B cell (primary cell): ENCODE measurements at regions not wholly inside any gene's neighbourhood (a gene's known extent, or its start where the extent isn't known, plus 50 kb on each side); places are given as distances from the start of the nearest gene placed in this dataset.

ENCODE experiments used
- EZH2 ChIP-seq: IDR thresholded peaks from 2 replicates; pipeline ENCODE4 v1.6.1; 2012; ENCODE audit warnings: borderline replicate concordance, low read depth, mild to moderate bottlenecking, moderate library complexity, low read length; ENCODE audit not compliant: insufficient read depth, poor library complexity, severe bottlenecking
- TF ChIP-seq, protein P1 (sequence below): fragments of 200-600 bp; IDR thresholded peaks from one replicate; pipeline ENCODE4 v1.8.0; 2022; ENCODE audit warnings: antibody characterized with exemption, mild to moderate bottlenecking

DNA sequence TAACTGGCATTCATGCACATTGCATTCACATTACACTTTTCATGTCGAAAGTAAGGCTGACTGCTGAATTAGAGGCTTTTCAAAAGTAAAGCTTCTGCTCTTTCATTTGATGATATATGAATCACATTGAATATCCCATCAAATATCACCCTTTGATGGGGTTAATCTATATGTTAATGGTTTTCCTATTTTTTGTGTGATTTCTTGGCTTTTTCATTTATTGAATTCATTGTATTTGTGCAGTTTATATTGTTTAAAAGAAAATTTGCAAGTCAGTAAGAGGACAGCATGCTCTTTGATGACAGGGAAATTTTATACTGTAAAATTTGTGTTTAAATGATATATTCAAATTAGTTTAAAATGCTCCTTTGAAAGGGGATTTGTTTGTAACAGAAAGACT, 344.1 kb downstream of the PCDH10 start:
- TF ChIP-seq, protein P1, sequence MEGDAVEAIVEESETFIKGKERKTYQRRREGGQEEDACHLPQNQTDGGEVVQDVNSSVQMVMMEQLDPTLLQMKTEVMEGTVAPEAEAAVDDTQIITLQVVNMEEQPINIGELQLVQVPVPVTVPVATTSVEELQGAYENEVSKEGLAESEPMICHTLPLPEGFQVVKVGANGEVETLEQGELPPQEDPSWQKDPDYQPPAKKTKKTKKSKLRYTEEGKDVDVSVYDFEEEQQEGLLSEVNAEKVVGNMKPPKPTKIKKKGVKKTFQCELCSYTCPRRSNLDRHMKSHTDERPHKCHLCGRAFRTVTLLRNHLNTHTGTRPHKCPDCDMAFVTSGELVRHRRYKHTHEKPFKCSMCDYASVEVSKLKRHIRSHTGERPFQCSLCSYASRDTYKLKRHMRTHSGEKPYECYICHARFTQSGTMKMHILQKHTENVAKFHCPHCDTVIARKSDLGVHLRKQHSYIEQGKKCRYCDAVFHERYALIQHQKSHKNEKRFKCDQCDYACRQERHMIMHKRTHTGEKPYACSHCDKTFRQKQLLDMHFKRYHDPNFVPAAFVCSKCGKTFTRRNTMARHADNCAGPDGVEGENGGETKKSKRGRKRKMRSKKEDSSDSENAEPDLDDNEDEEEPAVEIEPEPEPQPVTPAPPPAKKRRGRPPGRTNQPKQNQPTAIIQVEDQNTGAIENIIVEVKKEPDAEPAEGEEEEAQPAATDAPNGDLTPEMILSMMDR, result no peak
- no peak for TF ChIP-seq EZH2
